GM18517 (cell line): ENCODE measurements at regions not wholly inside any gene's neighbourhood (a gene's known extent, or its start where the extent isn't known, plus 50 kb on each side); places are given as distances from the start of the nearest gene placed in this dataset.

Experiments
- ATAC-seq: cut with Tn5 transposase; IDR thresholded peaks from one replicate; pipeline ENCODE4 v1.9.1; 2021; ENCODE audit warnings: mild to moderate bottlenecking, moderate library complexity; ENCODE audit not compliant: unreplicated experiment

DNA sequence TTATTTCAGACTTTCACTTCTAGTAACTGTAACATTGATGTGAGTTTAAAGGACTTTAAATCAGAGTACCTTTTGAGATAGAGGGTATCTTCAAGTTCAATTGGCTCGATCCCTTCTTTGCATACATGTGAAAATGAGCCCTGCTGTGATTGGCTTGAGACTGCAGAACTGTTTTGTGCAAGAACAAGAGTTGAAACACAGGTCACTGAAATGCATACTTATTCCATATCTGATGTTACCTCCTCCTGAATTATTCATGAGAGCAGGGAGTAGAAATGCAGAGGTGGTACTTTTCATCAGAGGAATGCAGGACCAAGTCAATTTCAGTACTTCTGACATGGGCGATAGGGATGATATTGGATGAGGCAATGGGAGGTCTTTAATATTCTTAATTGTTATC, 459.5 kb downstream of the TLR4 start:
- ATAC-seq: no peak

DNA sequence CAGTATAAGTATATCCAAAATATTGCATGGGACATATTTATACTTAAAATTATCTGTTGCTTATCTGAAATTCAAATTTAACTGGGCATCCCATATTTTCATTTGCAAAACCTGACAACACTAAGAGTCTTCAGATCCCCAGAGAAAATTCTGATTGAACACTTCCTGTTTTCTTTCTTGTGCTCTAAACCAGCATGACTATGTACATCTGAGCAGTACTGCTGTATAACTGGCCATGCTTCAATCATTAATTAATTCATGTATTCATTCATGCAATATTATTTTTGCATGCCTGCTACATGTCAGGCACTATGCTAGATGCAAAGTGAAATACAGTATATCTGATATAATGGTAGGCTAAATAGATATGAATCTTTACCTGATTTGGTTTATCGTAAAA, 461.2 kb downstream of the TLR4 start:
- ATAC-seq: no peak

DNA sequence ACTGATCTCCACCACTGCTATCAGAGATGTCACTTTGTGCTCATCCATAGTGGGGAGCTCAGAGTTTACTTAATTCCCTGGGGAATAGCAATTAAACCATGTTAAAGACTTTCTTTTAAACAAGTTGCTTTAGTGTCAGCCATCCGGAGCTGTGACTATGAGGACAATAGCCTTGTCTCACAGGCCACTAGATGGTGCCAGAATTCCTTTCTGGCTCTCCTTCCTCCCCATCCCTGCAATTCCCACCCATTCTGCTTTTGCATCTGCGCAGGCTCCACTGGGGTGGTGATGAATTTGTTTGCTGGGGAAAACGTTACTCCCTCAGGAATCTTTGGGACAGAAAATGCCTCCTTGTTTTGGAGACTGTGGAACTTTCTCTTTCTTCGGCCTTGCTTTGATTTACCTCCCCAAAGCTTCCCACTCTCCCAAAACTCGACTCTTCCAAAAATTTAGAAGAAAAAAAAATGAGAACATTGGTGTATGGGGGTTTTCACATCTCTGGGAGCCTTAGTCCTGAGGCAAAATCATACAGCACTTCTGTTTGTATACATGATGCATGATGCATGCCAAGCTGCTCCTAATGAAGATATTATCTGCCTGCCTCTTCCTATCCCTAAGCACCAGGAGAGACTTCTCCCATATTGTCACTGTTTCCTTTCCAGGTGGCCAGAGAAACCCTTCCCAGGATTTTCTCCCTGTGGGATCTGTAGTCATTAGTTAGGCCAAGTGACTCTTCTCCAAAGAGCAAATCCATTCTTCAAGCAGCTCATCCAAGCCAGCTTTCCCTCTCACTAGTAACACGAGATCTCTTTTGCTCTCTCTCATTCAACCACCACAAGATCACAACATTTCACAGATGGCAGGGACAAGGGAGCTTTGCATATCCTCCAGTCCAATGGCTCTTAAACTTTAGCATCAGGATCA, 466.1 kb downstream of the TLR4 start:
- no peak for ATAC-seq

DNA sequence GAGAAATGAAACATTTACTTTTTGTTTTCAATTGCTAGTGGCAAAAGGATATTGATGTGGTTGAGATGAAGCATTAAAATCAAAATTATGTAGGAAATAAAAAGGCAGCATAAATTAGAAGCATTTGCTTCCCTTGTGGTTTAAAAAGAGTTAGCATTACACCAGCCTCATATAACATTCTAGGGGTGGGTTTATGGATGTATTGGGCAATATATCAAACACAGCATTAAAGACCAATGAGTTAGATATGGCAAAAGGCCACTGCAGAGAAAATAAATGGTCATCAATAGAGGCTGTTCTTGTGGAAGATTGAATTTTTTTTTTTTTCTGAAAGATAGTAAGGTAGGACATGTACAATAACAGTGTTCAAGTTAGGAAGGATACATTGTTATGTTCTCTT, 473.0 kb downstream of the TLR4 start:
- ATAC-seq: no peak

DNA sequence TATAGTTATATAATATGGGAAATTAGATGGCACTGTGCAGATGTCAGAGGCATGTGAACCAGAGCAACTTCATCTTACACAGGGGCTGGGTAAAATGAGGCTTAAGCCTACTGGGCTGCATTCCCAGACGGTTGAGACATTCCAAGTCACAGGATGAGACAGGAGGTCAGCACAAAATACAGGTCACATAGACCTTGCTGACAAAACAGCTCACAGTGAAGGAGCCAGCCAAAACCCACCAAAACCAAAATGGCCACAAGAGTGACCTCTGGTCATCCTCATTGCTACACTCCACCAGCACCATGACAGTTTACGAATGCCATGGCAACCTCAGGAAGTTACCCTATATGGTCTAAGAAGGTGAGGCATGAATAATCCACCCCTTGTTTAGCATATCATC, 479.4 kb downstream of the TLR4 start:
- ATAC-seq: no peak

DNA sequence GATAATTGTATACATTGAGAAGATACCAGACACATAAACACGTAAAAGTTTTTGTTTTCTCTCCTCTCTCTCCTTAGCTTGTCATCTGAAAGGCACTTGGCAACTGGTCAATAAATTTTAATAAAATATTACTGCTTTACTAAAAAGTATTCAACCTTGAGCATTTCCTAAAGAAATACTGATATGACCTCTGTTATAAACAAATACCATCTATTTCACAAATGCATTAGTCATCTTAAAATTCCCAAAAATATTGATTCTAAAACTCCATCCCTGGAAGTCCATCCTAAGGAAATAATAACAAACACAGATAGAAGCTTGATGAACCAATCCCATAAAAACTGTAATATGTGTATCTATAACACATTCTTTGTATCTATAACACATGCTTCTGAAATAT, 483.2 kb downstream of the TLR4 start:
- no peak for ATAC-seq

DNA sequence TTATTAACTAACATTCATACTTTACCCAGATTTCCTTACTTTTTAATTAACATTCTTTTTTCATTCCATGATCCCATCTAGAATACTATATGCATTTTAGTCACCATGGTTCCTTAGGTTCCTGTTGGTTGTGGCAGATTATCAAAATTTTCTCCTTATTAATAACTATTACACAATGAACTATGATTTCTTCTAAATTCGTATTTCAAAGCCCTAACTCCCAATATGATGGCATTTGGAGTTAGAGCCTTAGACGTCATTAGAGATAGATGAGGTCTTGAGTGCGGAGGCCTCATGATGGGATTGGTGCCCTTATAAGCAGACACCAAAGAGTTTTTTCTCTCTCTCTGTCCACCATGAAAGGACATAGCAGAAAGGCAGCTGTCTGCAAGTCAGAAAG, 485.4 kb downstream of the TLR4 start:
- no peak for ATAC-seq

DNA sequence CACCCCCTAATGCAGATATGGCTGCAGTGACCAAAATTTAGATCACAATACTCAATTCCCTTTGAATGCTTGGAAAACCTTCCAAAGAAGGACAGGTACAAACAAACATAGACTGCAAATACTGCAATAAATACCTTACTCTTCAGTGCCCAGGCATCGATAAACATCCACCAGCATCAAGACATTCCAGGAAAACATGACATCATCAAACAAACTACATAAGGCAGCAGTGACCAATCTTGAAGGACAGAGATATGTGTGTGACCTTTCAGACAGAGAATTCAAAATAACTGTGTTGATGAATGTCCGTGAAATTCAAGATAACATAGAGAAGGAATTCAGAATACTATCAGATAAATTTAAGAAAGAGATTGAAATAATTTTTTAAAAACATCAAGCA, 488.6 kb downstream of the TLR4 start:
- no peak for ATAC-seq

DNA sequence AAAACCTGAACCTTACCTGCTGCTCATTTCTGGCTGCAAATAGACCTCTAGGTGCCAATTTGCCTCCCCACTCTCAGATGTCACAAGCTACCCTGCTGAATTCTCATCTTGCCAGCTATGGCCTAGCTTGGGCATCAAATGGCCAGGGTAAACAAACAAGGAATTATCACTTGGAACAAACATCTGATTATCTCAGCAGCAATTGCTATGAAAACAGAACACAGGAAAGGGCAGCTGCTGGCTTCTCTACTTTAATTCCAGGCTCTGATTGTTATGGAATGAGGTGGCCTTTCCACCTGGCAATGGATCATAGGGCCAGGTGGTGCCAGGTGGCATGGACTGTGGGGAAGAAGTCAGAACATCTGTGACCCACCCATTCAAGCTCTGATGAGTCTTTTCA, 505.1 kb downstream of the TLR4 start:
- no peak for ATAC-seq

DNA sequence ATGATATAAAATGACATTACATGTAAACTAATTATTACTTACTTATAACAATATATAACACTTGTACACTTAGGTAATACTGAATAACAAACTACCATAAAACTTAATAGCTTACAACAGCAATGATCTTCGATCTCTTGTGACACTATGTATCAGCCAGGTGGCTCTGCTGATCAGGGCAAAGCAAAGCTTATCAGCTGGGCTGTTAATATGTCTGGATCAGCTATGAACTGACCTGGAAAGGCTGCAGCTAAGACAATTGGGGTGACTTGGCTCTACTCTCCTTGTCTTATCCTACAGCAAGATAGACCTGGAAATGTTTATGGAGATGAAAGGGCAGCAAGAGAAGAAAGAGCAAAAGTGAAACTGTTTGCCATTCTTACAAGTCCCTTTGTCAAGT, 511.3 kb downstream of the TLR4 start:
- no peak for ATAC-seq

DNA sequence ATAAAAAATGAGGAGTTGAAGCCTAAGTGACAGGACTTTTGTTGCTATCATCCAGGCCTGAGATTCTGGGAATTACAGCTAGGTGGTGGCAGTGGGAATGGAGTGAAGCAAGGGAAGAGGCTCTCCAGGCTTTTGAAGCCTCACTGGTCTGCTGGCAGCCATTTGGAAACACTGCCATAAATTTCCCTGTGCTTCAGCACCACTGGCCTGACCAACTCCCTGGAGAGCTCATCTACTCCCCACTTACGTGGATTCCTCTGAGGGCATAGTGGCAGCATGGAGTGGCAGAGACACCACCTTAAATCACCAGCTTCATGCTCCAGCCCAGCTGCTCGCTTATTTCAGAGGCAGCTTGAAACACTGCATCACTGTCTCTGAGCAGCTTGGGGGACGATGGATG, 518.2 kb downstream of the TLR4 start:
- no peak for ATAC-seq

DNA sequence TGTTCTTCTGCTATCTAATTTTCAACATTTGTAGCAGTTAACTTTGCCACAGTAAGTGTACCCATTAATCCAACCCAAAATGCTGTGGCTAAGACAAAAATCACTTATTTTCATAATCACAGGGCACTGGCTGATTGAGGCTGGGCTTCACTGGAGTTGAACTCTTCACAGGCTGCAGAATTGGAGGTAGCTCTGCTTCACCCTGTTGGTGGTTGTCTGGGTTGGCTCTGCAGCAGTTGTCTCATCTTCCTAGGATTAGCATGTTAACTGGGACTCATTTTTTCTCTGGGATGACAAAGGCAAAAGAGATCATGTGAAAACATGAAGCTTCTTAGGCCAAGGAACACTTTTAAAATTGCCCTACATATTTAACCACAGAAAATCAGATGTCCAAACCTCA, 518.9 kb downstream of the TLR4 start:
- no peak for ATAC-seq

DNA sequence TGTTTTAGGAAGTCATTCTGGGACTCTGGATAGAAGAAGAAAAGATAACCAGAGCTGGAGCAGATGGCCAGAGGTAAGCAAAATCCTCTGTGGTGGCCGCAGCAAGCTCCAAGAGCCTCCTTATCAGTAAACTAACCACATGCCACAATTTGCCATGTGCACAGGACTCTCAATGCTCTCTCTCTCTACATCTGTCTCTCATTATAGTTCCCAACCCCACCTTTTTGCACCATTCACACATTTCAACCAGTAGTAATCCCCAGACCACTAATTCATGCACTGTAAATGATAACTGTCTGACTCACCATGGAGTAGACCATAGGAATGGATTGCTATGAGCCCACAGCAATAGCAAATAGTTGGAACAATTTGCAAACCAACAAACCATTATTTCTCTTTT, 526.1 kb downstream of the TLR4 start:
- ATAC-seq: no peak

DNA sequence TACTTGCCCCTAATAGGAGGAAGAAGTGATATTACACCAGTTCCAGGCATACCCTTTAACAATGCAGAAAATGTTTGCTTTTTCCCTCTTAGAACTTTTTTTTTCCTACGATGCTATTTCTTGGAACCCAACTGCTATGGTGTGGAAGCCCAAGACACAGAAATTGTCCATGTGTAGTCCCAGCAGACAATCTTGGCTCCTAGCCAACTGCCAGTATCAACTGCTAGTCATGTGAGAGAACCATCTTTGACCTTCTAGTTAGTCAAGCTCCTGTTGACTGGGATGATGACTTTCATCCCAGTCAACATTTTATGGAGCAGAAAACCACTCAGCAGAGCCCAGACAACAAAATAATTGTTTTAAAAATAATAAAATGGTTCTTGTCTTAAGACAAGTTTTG, 532.4 kb downstream of the TLR4 start:
- no peak for ATAC-seq

DNA sequence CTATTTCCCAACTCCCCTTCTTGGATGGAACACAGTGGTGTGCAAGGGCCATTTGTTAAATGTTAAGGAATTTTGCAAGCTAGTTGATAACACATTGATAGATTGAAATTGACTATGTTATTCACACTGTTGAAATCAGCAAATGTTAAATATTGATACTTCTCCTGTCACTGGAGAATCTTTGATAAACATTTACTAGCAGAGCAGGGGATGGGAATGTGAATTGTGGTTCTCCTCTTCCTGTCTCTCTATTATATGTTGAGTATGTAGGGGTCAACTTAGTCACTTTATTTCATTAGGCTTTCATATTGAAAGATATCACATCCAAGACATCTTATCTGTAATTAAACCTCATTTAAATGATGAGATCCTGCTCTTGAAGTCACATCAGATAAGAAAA, 533.9 kb downstream of the TLR4 start:
- ATAC-seq: no peak

DNA sequence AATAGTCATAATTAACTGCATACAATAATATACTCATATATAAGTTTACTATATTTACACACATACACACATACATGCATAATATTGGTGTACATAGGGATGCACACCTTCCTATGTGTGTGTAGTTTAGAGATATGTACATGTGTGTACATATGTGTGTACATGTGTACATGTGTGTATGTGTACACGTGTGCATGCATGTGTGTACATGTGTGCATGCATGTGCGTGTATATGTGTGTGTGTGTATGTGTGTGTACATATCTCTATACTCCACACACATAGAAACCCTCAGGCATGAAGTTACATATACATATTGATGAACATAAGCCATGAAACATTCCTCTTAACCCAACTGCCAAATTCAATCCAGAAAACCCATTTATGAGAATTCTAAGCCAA, 547.8 kb downstream of the TLR4 start:
- ATAC-seq: no peak

DNA sequence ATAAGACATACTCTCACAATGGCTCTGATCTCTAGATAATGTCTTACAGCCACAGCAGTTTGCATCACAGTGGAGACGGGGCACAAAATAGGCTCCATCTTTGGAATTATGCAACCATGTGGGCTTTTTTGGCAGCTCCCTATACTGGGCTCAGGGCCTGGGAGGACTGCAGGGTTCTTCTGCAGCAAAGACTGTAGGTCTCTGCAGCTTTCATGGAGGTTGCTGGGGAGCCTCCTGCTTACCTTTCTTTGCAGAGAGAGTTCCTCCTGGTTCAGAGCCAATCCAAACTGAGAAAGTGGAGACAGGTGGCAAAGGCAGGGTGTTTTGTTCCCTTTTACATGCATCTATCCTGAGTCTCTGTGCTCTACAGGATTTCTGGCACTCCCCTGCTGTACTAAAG, 558.0 kb downstream of the TLR4 start:
- ATAC-seq: no peak

DNA sequence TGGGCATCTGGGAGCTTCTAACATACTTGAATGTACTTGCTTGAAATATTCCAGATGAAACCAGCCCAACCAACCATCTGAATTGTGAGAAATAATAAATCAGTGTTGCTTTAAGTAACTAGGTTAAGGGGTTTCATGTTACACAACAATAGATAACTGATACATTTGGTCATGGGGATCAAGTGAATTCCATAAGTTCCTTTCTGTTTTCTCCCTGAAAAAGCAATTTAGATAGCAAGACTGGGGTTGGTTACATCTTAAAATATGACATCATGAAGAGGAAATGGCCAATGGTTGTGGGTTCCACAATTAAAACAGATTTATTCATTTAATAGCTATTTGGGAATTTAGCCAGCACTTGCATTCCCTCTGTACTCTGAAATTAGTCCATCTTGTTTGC, 559.7 kb downstream of the TLR4 start:
- no peak for ATAC-seq

DNA sequence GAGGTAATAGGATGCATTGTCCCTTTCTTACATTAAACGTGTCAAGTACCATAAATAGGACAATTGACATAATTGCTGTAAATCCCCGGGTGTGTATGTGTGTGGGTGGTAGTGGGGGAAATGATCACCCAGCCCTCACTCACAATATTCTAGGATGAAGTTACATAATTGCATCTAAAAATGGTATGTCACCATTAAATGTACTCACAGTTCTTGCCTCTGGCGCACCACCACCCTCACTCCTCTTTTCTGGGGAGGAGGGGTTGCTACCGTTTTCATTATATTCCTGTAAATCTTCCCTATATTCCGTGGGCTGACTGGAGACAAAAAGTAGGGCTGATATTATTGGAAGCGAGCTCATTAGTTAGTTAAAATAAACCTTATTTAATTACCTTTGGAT, 563.8 kb downstream of the TLR4 start:
- no peak for ATAC-seq

DNA sequence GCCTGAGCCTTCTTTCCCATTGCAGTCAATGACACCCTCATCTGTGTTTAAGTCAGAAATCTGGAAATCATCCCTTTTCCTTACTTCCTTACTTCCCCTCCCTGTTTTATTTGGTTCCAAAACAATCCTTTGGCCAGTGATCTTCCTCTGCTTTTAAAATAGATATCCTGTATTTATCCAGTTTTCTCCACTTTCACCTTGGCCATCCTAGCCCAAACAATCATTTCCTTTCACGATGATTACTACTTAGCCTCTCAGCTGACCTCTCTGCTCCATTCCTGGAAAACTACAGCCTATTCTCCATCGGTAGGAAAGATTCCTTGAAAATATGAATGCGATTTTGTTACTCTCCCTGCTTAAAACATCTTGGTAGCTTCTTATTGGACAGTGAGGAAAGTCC, 565.4 kb downstream of the TLR4 start:
- no peak for ATAC-seq

DNA sequence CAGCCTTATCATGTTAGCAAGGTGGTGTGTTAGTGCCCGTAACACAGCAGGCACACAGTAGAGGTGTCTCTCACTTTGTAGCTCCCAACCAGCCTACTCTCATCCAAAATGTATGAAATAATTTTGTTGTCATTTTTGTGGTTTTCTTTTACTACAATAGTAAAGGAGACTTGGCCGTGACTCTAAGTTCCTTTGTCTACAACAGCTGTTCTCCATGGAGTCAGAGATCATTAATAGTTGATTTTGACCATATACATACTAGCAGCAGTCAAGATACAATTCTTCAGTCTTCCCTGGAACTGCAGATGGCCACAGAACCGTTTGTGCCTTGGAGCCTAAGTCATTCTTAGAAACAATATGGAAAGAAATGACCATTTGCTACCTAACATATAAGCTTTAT, 567.1 kb downstream of the TLR4 start:
- ATAC-seq: no peak

DNA sequence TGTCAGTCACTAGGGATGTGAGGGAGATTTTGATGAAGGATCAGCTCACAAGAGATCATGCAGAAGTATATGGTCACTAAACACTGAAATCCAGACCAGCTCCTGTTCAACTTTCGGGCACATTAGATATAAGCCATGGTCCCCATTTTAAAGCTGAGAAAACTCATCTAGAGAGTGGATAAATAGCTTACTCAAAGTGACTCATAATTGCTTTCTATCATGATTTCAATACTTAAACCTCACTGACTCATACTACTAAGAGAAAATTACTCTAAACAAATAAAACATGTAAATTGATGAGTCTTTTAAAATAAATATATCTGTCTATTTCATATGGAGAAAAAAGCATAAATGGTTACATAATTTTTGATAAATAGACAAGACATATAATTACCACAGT, 567.7 kb downstream of the TLR4 start:
- no peak for ATAC-seq

DNA sequence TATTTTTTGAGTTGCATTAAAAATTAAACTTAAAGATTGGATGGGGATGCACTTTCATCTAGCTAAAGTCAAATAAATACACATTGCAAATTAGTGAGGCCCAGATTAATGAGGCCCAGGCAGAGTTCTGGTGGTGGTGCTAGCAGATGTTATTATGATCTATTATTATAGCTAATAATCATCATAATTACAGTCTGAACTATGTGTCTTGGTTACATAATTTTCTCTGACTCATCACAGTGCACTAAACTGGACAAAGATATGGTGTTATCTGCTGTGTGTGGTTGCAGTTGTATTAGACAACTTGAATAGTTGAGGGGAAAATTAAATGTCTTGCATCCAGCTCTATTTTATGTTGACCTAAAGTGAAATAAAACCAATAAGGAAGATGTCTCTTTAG, 568.8 kb downstream of the TLR4 start:
- ATAC-seq: no peak
